ENCODE measurements at regions not wholly inside any gene's neighbourhood (a gene's known extent, or its start where the extent isn't known, plus 50 kb on each side); places are given as distances from the start of the nearest gene placed in this dataset.
"Not testable (repeated sequence)": the region's sequence is repeated elsewhere in the genome, so short reads cannot be mapped to it uniquely, and the experiment has no call there.

DNA sequence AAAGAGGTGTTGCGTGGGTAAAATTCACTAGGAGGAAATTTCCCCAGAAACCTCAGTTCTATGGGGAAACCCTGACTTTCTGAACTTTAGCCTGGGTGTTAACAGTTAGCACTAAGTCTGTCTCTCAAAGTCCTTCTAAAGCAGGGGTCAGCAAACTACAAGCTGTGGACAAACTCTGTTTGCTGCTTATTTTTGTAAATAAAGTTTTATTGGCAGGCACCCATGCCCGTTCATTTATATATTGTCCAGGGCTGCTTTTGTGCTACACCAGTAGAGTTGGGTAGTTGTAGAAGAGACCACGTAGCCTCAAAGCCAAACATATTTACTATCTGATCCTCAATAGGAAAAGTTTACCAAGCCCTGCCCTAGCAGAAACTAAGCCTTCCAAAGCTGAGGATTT is 159.7 kb downstream of the USP31 start:
- intact Hi-C loops (cut with micrococcal nuclease; ENCODE audit: unreplicated experiment) = no loop called here
- TF ChIP-seq, protein P1, sequence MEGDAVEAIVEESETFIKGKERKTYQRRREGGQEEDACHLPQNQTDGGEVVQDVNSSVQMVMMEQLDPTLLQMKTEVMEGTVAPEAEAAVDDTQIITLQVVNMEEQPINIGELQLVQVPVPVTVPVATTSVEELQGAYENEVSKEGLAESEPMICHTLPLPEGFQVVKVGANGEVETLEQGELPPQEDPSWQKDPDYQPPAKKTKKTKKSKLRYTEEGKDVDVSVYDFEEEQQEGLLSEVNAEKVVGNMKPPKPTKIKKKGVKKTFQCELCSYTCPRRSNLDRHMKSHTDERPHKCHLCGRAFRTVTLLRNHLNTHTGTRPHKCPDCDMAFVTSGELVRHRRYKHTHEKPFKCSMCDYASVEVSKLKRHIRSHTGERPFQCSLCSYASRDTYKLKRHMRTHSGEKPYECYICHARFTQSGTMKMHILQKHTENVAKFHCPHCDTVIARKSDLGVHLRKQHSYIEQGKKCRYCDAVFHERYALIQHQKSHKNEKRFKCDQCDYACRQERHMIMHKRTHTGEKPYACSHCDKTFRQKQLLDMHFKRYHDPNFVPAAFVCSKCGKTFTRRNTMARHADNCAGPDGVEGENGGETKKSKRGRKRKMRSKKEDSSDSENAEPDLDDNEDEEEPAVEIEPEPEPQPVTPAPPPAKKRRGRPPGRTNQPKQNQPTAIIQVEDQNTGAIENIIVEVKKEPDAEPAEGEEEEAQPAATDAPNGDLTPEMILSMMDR (IDR thresholded peaks at IDR 0.05; ENCODE audit: unreplicated experiment) = no peak
- CTCF ChIA-PET = no interaction called here
- H3K27me3 Mint-ChIP-seq (ENCODE audit: unreplicated experiment) = peaks cover 92% of the 10 kb centered on the region
- H3K9me3 Mint-ChIP-seq (ENCODE audit: low read depth, unreplicated experiment) = peaks cover 7% of the 10 kb centered on the region
- no peaks in the 10 kb centered on the region for H3K36me3 Mint-ChIP-seq (ENCODE audit: insufficient read depth, unreplicated experiment)
- H3K27ac Mint-ChIP-seq (ENCODE audit: unreplicated experiment) = no peak overlapping the region
- no peaks in the 10 kb centered on the region for H3K4me1 Mint-ChIP-seq (ENCODE audit: low read depth, unreplicated experiment)
- no TSS peak for BruUV-seq (replicated peaks)
- H3K4me3 Mint-ChIP-seq (ENCODE audit: low read depth, unreplicated experiment) = no peak overlapping the region
- DNase-seq = no peak

DNA sequence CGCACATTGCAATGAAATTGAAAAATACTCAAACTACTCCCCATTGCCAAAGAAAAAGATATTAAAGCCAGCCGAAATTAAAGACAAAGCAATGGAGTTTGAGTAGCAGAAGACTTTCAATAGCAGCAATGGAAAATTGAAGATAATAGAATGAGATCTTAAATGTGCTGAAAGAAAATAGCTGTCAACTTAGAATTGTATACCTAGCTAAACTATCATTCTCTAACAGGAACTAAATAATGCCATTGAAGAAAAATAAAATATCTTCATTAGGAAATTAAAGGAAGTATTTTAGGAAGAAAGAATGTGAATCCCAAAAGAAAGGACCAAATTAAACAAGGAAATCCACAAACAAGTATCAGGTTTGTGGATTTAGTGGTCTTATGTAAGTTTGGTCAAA is 165.6 kb downstream of the USP31 start:
- Mint-ChIP-seq H3K9me3 (ENCODE audit: low read depth, unreplicated experiment) (peaks cover 14% of the 10 kb centered on the region), H3K4me3 (ENCODE audit: low read depth, unreplicated experiment) (no peak overlapping the region), H3K36me3 (ENCODE audit: insufficient read depth, unreplicated experiment) (no peaks in the 10 kb centered on the region), H3K27ac (ENCODE audit: unreplicated experiment) (no peak overlapping the region), H3K4me1 (ENCODE audit: low read depth, unreplicated experiment) (no peaks in the 10 kb centered on the region), H3K27me3 (ENCODE audit: unreplicated experiment) (peaks cover 74% of the 10 kb centered on the region)
- TF ChIP-seq, protein P1 (IDR thresholded peaks at IDR 0.05; ENCODE audit: unreplicated experiment) = no peak
- BruUV-seq (replicated peaks) = no TSS peak
- DNase-seq = no peak
- CTCF ChIA-PET = no interaction called here
- intact Hi-C loops (cut with micrococcal nuclease; ENCODE audit: unreplicated experiment) = no loop called here

DNA sequence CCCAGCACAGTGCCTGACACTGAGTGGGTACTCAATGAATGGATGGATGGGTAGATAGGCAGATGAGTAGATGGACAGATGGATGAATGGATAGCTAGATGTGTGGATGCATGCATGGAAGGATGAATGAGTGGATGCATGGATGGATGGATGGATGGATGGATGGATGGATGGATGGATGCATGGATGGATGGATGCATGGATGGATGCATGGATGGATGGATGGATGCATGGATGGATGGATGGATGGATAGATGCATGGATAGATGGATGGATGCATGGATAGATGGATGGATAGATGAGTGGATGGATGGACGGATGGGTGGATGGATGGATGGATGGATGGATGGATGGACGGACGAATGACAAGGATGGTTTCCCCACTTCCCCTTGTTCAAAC is 166.6 kb downstream of the HS3ST2 start:
- H3K36me3 Mint-ChIP-seq (ENCODE audit: insufficient read depth, unreplicated experiment); intact Hi-C loops (cut with micrococcal nuclease; ENCODE audit: unreplicated experiment); BruUV-seq (replicated peaks); DNase-seq; CTCF ChIA-PET; H3K4me3 Mint-ChIP-seq (ENCODE audit: low read depth, unreplicated experiment); H3K4me1 Mint-ChIP-seq (ENCODE audit: low read depth, unreplicated experiment); H3K27ac Mint-ChIP-seq (ENCODE audit: unreplicated experiment): not testable (repeated sequence)
- Mint-ChIP-seq H3K27me3 (ENCODE audit: unreplicated experiment) (peaks cover 70% of the 10 kb centered on the region), H3K9me3 (ENCODE audit: low read depth, unreplicated experiment) (peaks cover 10% of the 10 kb centered on the region)

DNA sequence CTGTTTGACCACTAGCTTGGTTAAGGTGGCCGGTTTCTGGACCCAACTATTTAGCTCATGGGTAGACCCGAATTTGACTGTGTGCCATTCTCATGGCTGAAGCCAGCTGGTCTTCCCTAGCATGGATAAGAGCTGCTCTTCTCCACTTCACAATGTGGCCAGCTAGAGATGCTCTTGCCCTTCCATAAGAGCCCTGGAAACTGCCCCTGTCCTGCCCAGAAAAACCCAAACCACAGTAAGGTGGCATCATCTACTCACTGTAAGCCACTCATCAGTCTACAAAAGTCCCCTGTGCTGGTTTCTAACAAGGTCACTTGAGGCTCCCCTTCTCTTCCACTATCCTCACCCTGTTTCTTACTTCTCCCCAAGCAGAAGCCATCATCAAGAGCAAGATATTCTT is 165.1 kb downstream of the HS3ST2 start:
- no peak for DNase-seq
- Mint-ChIP-seq H3K4me3 (ENCODE audit: low read depth, unreplicated experiment) (no peak overlapping the region), H3K9me3 (ENCODE audit: low read depth, unreplicated experiment) (peaks cover 5% of the 10 kb centered on the region), H3K36me3 (ENCODE audit: insufficient read depth, unreplicated experiment) (no peaks in the 10 kb centered on the region), H3K4me1 (ENCODE audit: low read depth, unreplicated experiment) (no peaks in the 10 kb centered on the region), H3K27ac (ENCODE audit: unreplicated experiment) (no peak overlapping the region), H3K27me3 (ENCODE audit: unreplicated experiment) (peaks cover 71% of the 10 kb centered on the region)
- no TSS peak for BruUV-seq (replicated peaks)
- CTCF ChIA-PET = interaction anchor here (1.0 to 1.1 kb wide), 2 partner anchors 37 to 82 kb away, joined by 3 read pairs; no protein-coding TSS in a partner anchor
- TF ChIP-seq, protein P1 (IDR thresholded peaks at IDR 0.05; ENCODE audit: unreplicated experiment) = no peak
- intact Hi-C loops (cut with micrococcal nuclease; ENCODE audit: unreplicated experiment) = loop anchor here (1.0 to 5.0 kb wide), 2 partner anchors 82 kb away; no protein-coding TSS in a partner anchor

DNA sequence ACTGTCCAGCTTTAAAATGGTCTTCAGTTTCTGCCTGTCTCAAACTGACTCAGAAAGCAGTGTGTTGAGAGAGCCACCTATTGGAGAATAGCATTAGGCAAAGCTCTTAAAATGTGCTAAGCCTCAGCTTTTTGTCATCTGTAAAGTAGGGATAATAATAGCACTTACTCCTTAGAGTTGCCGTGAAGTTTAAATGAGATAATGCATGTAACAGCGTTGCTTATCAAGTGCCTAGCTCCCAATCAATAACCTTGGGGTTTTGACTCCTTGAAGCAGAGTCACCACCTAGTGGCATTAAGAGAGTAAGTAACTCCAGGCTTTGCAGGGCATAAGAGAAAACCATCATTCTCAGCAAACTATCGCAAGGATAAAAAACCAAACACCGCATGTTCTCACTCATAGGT is 163.3 kb downstream of the HS3ST2 start:
- CTCF ChIA-PET = interaction anchor here (0.7 to 1.9 kb wide), 6 partner anchors 10 to 294 kb away, joined by 3 to 13 read pairs (median 4); no protein-coding TSS in a partner anchor
- Mint-ChIP-seq H3K4me1 (ENCODE audit: low read depth, unreplicated experiment) (no peaks in the 10 kb centered on the region), H3K9me3 (ENCODE audit: low read depth, unreplicated experiment) (peaks cover 4% of the 10 kb centered on the region), H3K27ac (ENCODE audit: unreplicated experiment) (no peak overlapping the region), H3K27me3 (ENCODE audit: unreplicated experiment) (peaks cover 82% of the 10 kb centered on the region), H3K4me3 (ENCODE audit: low read depth, unreplicated experiment) (no peak overlapping the region), H3K36me3 (ENCODE audit: insufficient read depth, unreplicated experiment) (no peaks in the 10 kb centered on the region)
- intact Hi-C loops (cut with micrococcal nuclease; ENCODE audit: unreplicated experiment) = loop anchor here (5.0 kb wide), 1 partner anchor 80 kb away; no protein-coding TSS in a partner anchor
- BruUV-seq (replicated peaks) = no TSS peak
- peak; percentile 12 for DNase-seq
- TF ChIP-seq, protein P1 (IDR thresholded peaks at IDR 0.05; ENCODE audit: unreplicated experiment) = peak; percentile 60
